ENCODE measurements at regions not wholly inside any gene's neighbourhood (a gene's known extent, or its start where the extent isn't known, plus 50 kb on each side); places are given as distances from the start of the nearest gene placed in this dataset.
"Not testable (repeated sequence)": the region's sequence is repeated elsewhere in the genome, so short reads cannot be mapped to it uniquely, and the experiment has no call there.

DNA sequence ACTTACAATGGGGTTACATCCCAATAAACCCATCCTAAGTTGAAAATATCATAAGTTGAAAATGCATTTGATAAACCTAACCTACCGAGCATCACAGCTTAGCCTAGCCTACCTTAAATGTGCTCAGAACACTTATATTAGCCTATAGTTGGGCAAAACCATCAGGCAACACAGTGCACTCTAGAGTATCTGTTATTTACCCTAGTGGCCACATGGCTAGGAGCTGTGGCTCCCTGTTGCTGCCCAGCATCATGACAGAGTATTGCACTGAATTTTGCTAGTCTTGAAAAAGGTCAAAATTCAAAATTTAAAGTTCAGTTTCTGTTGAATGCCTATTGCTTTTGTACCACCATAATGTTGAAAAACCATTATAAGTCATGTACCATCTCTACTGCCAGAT is 482.7 kb upstream of the ZEB2 start:
- no peak for DNase-seq

- DNase-seq, result no peak
These were observed 480.5 kb upstream of the ZEB2 start for GRCh38 chr2:145000376-145000775.

DNA sequence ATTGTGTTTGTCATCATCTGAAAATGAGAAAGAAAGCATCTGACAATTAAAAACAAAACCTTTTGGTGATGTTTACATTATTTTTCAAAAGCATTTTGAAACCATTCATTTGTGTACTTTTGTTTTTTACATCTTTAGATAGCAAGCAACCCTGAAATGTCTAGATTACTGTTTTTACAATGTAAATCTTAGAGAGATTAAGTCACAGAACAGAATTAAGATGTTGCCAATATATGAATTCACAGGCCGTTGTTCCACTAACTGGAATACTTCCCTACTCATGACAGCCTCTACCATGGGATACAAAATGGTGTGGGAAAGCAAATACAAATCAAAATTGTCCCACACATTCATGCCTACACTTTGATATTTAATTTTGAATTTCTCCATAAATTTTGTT is 480.0 kb upstream of the ZEB2 start:
- DNase-seq, result no peak

- DNase-seq, result no peak
These were observed 479.4 kb upstream of the ZEB2 start for GRCh38 chr2:144999071-144999875.

DNA sequence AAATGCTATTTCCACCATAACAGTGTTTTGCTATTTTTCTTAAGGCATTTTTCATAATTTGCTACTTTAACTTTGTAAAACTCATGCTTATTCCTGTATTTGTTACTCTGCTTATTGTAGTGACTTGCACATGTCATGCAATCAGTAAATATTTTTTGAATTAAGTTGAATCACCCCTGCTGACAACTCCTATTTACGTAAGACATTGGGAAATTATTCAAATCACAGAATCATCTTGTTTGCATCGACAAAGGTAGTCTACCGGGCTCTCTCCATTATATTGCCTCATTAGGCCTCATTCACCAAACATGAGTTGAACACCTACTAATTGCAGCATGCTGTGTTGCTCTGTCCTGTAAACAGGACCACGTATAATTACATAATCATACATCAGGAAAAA is 478.5 kb upstream of the ZEB2 start:
- no peak for DNase-seq

- no peak for DNase-seq
These were observed 476.4 kb upstream of the ZEB2 start for GRCh38 chr2:144996225-144996795.

DNA sequence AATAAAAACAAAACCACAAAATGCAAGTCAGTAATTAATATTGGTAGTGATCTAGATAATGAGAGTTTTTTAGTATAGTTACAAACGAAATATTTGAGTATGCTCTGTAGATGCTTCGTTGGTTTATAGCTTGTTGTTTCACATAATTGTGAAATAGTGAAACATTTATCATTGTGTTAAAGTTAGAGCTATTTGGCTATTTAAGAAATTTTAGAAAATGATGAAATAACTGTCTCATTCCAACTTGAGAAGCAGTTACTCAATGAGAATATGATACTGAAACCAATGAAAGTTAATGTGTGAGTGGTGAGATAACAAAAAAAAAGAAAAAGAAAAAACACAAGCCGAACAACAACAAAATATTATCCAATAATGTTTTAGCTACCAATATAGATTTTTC is 475.6 kb upstream of the ZEB2 start:
- no peak for DNase-seq

DNA sequence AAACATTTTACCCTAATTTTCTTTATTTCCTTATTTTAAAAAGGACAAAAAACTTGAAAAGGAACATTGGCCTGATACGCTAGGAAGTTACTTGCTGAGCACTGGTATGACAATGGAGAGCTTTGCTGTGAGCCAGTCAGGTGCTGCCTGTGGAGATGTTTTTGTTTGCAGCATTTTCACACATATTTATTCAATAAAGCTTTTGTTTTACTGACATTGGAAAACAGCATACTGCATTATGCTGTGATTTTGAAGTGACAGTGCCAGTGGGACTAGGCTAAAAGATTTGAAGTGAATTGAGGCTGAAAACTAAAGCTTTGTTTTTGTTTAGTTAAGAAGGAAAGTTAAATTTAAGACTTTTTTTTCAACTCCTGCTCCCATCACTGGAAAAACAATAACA is 470.7 kb upstream of the ZEB2 start:
- DNase-seq, result no peak

DNA sequence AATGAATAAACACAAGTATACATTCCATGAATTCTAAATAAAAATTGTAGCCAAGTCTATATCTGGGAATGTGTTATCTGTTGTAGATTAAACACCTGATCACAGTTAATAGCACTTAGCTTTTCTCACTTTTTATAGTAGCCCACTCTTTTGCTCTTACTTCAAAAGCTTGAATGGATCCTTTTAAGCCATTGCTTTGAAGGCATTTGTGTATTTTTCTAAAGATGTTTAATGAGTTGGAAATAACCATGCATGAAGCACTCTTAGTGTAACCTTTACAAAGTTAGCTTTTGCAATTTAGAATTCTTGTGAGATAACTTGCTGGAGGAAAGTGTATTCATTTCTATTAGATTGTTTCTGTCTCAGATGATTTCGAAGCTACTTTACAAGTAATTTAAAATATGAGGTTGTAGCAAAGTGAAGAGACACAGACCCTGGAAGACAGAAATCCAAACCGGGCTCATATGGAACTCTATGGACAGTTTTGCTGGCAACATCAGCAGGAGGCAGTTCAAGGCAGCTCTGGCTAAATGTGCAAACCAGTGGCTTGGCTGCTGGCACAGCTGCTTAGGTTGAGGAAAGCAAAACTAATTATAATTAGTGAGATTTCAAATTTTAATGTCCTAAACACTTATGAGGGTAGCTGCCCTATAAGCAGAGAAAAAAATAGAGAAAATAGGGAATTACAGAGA is 469.8 kb upstream of the ZEB2 start:
- no peak for DNase-seq

- no peak for DNase-seq
These were observed 468.7 kb upstream of the ZEB2 start for GRCh38 chr2:144988591-144988990.

DNA sequence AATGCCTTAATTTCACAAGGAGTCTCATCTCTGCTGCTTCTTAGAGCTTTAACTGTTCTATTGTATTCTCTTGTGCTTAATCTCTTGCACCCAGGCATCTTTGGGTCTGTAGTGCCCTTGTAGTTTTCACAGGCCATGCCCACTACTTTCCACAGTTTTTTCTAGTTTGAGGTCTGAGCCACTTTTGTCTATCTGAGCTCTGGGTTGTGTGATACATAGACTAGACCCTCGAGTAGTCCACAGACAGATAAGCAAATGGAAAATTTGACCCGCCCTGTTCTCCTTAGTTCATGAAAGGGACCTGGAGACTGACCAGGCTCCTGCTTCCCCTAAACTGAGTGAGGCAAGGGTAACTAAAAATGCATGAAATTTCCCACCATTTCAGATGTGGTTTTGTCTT is 466.8 kb upstream of the ZEB2 start:
- no peak for DNase-seq

GRCh38 chr2:144984038-144984437 is 464.1 kb upstream of the ZEB2 start:
- no peak for DNase-seq

DNA sequence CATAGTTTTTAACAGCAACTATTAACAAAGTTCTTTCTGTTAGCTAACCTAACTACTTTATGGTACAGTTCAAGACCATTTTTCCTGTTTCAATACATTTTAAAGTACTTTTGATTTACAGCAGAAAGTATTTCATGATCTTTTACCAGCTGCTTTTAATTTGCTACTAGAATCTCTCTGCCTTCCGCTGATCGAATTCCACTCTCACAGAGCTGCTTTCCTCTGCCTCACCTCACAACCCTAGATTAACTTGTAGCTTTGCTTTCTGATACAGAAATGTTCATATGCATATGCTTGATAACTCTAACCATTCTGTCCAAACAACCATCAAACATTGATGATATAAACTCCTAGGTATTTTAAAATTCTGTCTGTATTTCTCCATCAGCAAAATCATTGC is 463.2 kb upstream of the ZEB2 start:
- no peak for DNase-seq

DNA sequence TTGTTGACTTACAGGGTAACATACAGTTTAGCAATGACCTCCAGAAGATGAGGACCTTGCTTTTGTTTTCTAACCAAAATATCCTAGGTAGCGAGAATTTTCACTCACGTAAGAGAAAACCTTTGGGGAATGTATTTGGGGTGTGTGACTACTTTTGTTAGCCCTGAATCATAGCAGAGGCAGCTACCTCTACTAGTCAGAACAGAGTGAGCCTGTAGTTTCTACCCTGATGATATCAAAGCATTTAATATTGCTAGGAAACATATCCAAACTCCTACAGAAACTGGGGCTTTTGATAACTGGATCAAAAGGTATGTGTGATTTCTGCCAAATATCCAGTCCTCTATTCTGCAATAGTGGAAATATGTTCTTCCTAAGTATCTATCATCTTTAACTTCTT is 462.6 kb upstream of the ZEB2 start:
- no peak for DNase-seq

GRCh38 chr2:144975881-144976280 is 456.0 kb upstream of the ZEB2 start:
- no peak for DNase-seq

GRCh38 chr2:144972676-144973075 is 452.8 kb upstream of the ZEB2 start:
- no peak for DNase-seq

DNA sequence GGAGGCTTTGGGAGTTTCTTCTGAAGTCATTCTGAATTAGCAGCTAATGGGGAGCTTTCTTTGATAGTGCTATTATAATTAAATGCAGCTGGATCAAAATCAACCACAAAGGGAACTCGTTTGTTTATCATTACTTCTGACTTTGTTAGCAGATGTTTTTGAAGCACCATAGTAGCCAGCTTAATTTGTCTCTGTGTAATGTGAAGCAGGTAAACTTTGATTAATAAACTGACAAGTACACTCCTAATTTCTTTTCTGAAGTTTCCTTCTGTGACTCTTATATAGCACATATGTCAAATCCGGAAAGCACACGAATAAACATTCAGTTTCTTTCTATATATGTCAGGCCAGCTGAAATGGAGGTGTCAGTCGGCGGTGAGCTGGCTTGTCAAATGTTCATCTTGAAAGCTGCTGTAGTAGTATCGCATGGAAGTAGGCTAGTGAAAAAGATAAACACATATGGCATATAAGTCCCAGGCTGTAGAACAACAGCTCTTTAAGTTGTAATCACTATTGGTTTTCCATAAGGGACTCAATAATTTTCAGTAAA is 451.9 kb upstream of the ZEB2 start:
- DNase-seq, result no peak

DNA sequence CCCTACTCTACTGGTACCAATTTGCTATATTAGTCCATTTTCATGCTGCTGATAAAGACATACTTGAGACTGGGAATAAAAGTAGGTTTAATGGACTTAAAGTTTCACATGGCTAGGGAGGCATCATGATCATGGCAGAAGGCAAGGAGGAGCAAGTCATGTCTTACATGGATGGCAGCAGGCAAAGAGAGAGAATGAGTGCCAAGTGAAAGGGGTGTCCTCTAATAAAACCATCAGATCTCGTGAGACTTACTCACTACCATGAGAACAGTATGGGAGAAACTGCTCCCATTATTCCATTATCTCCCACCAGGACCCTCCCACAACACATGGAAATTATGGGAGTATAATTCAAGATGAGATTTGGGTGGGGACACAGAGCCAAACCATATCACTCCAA is 450.5 kb upstream of the ZEB2 start:
- not testable (repeated sequence) for DNase-seq

- DNase-seq, result not testable (repeated sequence)
These were observed 449.6 kb upstream of the ZEB2 start for GRCh38 chr2:144969564-144969963.

DNA sequence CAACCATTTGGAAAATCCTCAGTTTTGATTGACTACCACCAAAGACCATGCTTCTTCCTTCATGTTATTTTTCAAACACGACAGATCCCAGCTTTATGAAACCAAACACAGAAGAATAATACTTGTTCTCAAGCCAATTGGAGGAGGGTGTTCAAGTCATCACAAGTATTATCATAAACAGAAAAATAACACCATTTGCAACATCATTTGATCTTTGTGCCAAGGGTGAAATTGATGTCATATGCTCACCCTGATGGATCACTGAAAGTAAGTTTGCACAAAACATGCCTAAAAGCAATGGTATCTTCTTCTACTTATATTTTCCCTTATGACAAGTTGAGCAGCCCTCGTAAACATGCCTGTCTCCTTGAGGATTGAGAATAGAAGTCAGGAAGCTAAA is 448.0 kb upstream of the ZEB2 start:
- no peak for DNase-seq

DNA sequence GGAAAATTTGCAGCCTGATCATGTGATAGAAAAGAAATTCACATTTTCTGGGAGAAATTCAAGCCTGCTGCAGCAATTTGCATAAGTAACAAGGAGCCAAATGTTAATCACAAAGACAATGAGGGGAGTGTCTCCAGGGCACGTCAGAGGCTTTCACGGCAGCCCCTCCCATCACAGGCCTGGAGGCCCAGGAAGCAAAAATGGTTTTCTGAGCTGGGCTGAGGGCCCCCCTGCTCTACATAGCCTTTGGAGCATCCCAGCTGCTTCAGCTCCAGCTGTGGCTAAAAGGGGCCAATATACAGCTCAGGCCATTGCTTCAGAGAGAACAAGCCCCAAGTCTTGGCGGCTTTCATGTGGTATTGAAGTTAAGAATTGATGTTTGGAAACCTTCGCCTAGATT is 445.3 kb upstream of the ZEB2 start:
- no peak for DNase-seq

GRCh38 chr2:144963031-144963430 is 443.1 kb upstream of the ZEB2 start:
- DNase-seq, result no peak

- no peak for DNase-seq
These were observed 439.5 kb upstream of the ZEB2 start for GRCh38 chr2:144959416-144959815.
